ENCODE measurements at regions not wholly inside any gene's neighbourhood (a gene's known extent, or its start where the extent isn't known, plus 50 kb on each side); places are given as distances from the start of the nearest gene placed in this dataset.
"Not testable (repeated sequence)": the region's sequence is repeated elsewhere in the genome, so short reads cannot be mapped to it uniquely, and the experiment has no call there.

GRCh38 chr3:153623834-153624233, 461.8 kb downstream of the RAP2B start:
- no peak for ATAC-seq
- Mint-ChIP-seq H3K27me3 (peaks cover 10% of the 10 kb centered on the region), H3K4me1 (peaks cover 18% of the 10 kb centered on the region), H3K27ac (no peak overlapping the region), H3K36me3 (no peaks in the 10 kb centered on the region), H3K9me3 (peaks cover 3% of the 10 kb centered on the region), H3K4me3 (no peak overlapping the region)

GRCh38 chr3:153624310-153625030, 462.4 kb downstream of the RAP2B start:
- Mint-ChIP-seq H3K9me3 (peaks cover 3% of the 10 kb centered on the region), H3K36me3 (no peaks in the 10 kb centered on the region), H3K27ac (no peak overlapping the region), H3K27me3 (peaks cover 10% of the 10 kb centered on the region), H3K4me1 (peaks cover 18% of the 10 kb centered on the region), H3K4me3 (no peak overlapping the region)
- no peak for ATAC-seq

- no peak overlapping the region for H3K27ac Mint-ChIP-seq
- H3K4me3 Mint-ChIP-seq, result no peak overlapping the region
- peaks cover 3% of the 10 kb centered on the region for H3K9me3 Mint-ChIP-seq
- H3K36me3 Mint-ChIP-seq, result no peaks in the 10 kb centered on the region
- peaks cover 18% of the 10 kb centered on the region for H3K4me1 Mint-ChIP-seq
- peaks cover 10% of the 10 kb centered on the region for H3K27me3 Mint-ChIP-seq
- no peak for ATAC-seq
These were observed 463.5 kb downstream of the RAP2B start for GRCh38 chr3:153625506-153625905.

- Mint-ChIP-seq H3K27ac (no peak overlapping the region), H3K27me3 (peaks cover 10% of the 10 kb centered on the region), H3K4me3 (no peak overlapping the region), H3K36me3 (no peaks in the 10 kb centered on the region), H3K4me1 (peaks cover 16% of the 10 kb centered on the region), H3K9me3 (no peaks in the 10 kb centered on the region)
- no peak for ATAC-seq
These were observed 464.1 kb downstream of the RAP2B start for GRCh38 chr3:153626158-153626557.

GRCh38 chr3:153628591-153628990, 466.6 kb downstream of the RAP2B start:
- no peak overlapping the region for H3K27ac Mint-ChIP-seq
- H3K27me3 Mint-ChIP-seq, result no peaks in the 10 kb centered on the region
- H3K9me3 Mint-ChIP-seq, result no peaks in the 10 kb centered on the region
- H3K4me3 Mint-ChIP-seq, result no peak overlapping the region
- H3K4me1 Mint-ChIP-seq, result no peaks in the 10 kb centered on the region
- ATAC-seq, result no peak
- H3K36me3 Mint-ChIP-seq, result no peaks in the 10 kb centered on the region

GRCh38 chr3:153629148-153629547, 467.1 kb downstream of the RAP2B start:
- Mint-ChIP-seq H3K27me3 (no peaks in the 10 kb centered on the region), H3K4me1 (no peaks in the 10 kb centered on the region), H3K9me3 (no peaks in the 10 kb centered on the region), H3K36me3 (no peaks in the 10 kb centered on the region), H3K27ac (no peak overlapping the region), H3K4me3 (no peak overlapping the region)
- ATAC-seq, result no peak

- no peak for ATAC-seq
- no peak overlapping the region for H3K4me3 Mint-ChIP-seq
- no peak overlapping the region for H3K27ac Mint-ChIP-seq
- H3K27me3 Mint-ChIP-seq, result no peaks in the 10 kb centered on the region
- no peaks in the 10 kb centered on the region for H3K9me3 Mint-ChIP-seq
- H3K4me1 Mint-ChIP-seq, result no peaks in the 10 kb centered on the region
- H3K36me3 Mint-ChIP-seq, result no peaks in the 10 kb centered on the region
These were observed 469.1 kb downstream of the RAP2B start for GRCh38 chr3:153631102-153631501.

- Mint-ChIP-seq H3K4me3 (no peak overlapping the region), H3K9me3 (no peaks in the 10 kb centered on the region), H3K27ac (no peak overlapping the region), H3K4me1 (no peaks in the 10 kb centered on the region), H3K36me3 (no peaks in the 10 kb centered on the region), H3K27me3 (no peaks in the 10 kb centered on the region)
- no peak for ATAC-seq
These were observed 469.6 kb downstream of the RAP2B start for GRCh38 chr3:153631664-153632063.

- ATAC-seq, result no peak
- no peaks in the 10 kb centered on the region for H3K9me3 Mint-ChIP-seq
- H3K27ac Mint-ChIP-seq, result no peak overlapping the region
- H3K4me1 Mint-ChIP-seq, result no peaks in the 10 kb centered on the region
- H3K36me3 Mint-ChIP-seq, result no peaks in the 10 kb centered on the region
- H3K27me3 Mint-ChIP-seq, result no peaks in the 10 kb centered on the region
- H3K4me3 Mint-ChIP-seq, result no peak overlapping the region
These were observed 471.4 kb downstream of the RAP2B start for GRCh38 chr3:153633407-153633806.

GRCh38 chr3:153634683-153635082, 472.7 kb downstream of the RAP2B start:
- Mint-ChIP-seq H3K27me3 (no peaks in the 10 kb centered on the region), H3K9me3 (no peaks in the 10 kb centered on the region), H3K4me1 (no peaks in the 10 kb centered on the region), H3K4me3 (no peak overlapping the region), H3K27ac (no peak overlapping the region), H3K36me3 (no peaks in the 10 kb centered on the region)
- ATAC-seq, result no peak

GRCh38 chr3:153639631-153640030, 477.6 kb downstream of the RAP2B start:
- no peak for ATAC-seq
- Mint-ChIP-seq H3K27me3 (no peaks in the 10 kb centered on the region), H3K27ac (no peak overlapping the region), H3K9me3 (no peaks in the 10 kb centered on the region), H3K4me3 (no peak overlapping the region), H3K4me1 (no peaks in the 10 kb centered on the region), H3K36me3 (no peaks in the 10 kb centered on the region)

- H3K9me3 Mint-ChIP-seq, result no peaks in the 10 kb centered on the region
- H3K4me1 Mint-ChIP-seq, result no peaks in the 10 kb centered on the region
- H3K27ac Mint-ChIP-seq, result no peak overlapping the region
- H3K27me3 Mint-ChIP-seq, result no peaks in the 10 kb centered on the region
- no peak overlapping the region for H3K4me3 Mint-ChIP-seq
- H3K36me3 Mint-ChIP-seq, result no peaks in the 10 kb centered on the region
- ATAC-seq, result no peak
These were observed 479.0 kb downstream of the RAP2B start for GRCh38 chr3:153640689-153641665.

- not testable (repeated sequence) for H3K4me1 Mint-ChIP-seq, H3K4me3 Mint-ChIP-seq, ATAC-seq, H3K36me3 Mint-ChIP-seq, H3K27me3 Mint-ChIP-seq, H3K27ac Mint-ChIP-seq, H3K9me3 Mint-ChIP-seq
These were observed 478.6 kb upstream of the ARHGEF26 start for GRCh38 chr3:153642576-153642975.

GRCh38 chr3:153643471-153643870, 477.7 kb upstream of the ARHGEF26 start:
- ATAC-seq, H3K27ac Mint-ChIP-seq, H3K27me3 Mint-ChIP-seq, H3K9me3 Mint-ChIP-seq, H3K4me1 Mint-ChIP-seq, H3K4me3 Mint-ChIP-seq, H3K36me3 Mint-ChIP-seq: not testable (repeated sequence)

- no peak for ATAC-seq
- peaks cover 3% of the 10 kb centered on the region for H3K9me3 Mint-ChIP-seq
These were observed 471.8 kb upstream of the ARHGEF26 start for GRCh38 chr3:153649286-153649839.

More at GRCh38 chr3:153649286-153649839, 471.8 kb upstream of the ARHGEF26 start:
- no peaks in the 10 kb centered on the region for H3K4me1 Mint-ChIP-seq
- no peak overlapping the region for H3K27ac Mint-ChIP-seq
- no peaks in the 10 kb centered on the region for H3K36me3 Mint-ChIP-seq
- H3K4me3 Mint-ChIP-seq, result no peak overlapping the region
- H3K27me3 Mint-ChIP-seq, result no peaks in the 10 kb centered on the region
